ENCODE measurements at regions not wholly inside any gene's neighbourhood (a gene's known extent, or its start where the extent isn't known, plus 50 kb on each side); places are given as distances from the start of the nearest gene placed in this dataset.

GRCh38 chr17:53406907-53407306 lies 415.8 kb upstream of the KIF2B start:
- TF ChIP-seq, protein P1, sequence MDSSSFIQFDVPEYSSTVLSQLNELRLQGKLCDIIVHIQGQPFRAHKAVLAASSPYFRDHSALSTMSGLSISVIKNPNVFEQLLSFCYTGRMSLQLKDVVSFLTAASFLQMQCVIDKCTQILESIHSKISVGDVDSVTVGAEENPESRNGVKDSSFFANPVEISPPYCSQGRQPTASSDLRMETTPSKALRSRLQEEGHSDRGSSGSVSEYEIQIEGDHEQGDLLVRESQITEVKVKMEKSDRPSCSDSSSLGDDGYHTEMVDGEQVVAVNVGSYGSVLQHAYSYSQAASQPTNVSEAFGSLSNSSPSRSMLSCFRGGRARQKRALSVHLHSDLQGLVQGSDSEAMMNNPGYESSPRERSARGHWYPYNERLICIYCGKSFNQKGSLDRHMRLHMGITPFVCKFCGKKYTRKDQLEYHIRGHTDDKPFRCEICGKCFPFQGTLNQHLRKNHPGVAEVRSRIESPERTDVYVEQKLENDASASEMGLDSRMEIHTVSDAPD (CRISPR knock-in tag; IDR thresholded peaks at IDR 0.05): no peak
- TF ChIP-seq ZNF24 (IDR thresholded peaks at IDR 0.05) (no peak), HNF4G (IDR thresholded peaks at IDR 0.05; ENCODE audit: borderline replicate concordance, low read depth, low read length) (no peak), HNF4G (CRISPR knock-in tag; IDR thresholded peaks at IDR 0.05; ENCODE audit: borderline replicate concordance, low read depth) (no peak), CTCF (CRISPR knock-in tag; IDR thresholded peaks at IDR 0.05) (no peak), HNRNPL (IDR thresholded peaks at IDR 0.05; ENCODE audit: low read depth, low read length) (no peak)
- TF ChIP-seq, protein P2, sequence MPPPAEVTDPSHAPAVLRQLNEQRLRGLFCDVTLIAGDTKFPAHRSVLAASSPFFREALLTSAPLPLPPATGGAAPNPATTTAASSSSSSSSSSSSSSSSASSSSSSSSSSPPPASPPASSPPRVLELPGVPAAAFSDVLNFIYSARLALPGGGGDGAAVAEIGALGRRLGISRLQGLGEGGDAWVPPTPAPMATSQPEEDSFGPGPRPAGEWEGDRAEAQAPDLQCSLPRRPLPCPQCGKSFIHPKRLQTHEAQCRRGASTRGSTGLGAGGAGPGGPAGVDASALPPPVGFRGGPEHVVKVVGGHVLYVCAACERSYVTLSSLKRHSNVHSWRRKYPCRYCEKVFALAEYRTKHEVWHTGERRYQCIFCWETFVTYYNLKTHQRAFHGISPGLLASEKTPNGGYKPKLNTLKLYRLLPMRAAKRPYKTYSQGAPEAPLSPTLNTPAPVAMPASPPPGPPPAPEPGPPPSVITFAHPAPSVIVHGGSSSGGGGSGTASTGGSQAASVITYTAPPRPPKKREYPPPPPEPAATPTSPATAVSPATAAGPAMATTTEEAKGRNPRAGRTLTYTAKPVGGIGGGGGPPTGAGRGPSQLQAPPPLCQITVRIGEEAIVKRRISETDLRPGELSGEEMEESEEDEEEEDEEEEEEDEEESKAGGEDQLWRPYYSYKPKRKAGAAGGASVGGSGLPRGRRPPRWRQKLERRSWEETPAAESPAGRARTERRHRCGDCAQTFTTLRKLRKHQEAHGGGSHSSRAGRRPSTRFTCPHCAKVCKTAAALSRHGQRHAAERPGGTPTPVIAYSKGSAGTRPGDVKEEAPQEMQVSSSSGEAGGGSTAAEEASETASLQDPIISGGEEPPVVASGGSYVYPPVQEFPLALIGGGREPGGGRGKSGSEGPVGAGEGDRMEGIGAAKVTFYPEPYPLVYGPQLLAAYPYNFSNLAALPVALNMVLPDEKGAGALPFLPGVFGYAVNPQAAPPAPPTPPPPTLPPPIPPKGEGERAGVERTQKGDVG (CRISPR knock-in tag; IDR thresholded peaks at IDR 0.05; ENCODE audit: borderline replicate concordance): no peak

Data from HepG2 (cell line).